ENCODE measurements at regions not wholly inside any gene's neighbourhood (a gene's known extent, or its start where the extent isn't known, plus 50 kb on each side); places are given as distances from the start of the nearest gene placed in this dataset.

GRCh38 chr13:82661126-82661525 is 1221.1 kb downstream of the SLITRK1 start:
- FAIRE-seq: no peak

GRCh38 chr13:82658811-82659210 is 1223.5 kb downstream of the SLITRK1 start:
- FAIRE-seq: no peak

- no peak for FAIRE-seq
These were observed 1224.8 kb downstream of the SLITRK1 start for GRCh38 chr13:82657471-82657870.

- no peak for FAIRE-seq
These were observed 1227.1 kb downstream of the SLITRK1 start for GRCh38 chr13:82654861-82655855.

GRCh38 chr13:82654143-82654542 is 1228.1 kb downstream of the SLITRK1 start:
- no peak for FAIRE-seq

- no peak for FAIRE-seq
These were observed 1234.7 kb downstream of the SLITRK1 start for GRCh38 chr13:82647540-82647939.

- FAIRE-seq: no peak
These were observed 1246.2 kb downstream of the SLITRK1 start for GRCh38 chr13:82636119-82636518.

GRCh38 chr13:82634946-82635345 is 1247.3 kb downstream of the SLITRK1 start:
- FAIRE-seq: no peak

GRCh38 chr13:82627183-82627582 is 1255.1 kb downstream of the SLITRK1 start:
- FAIRE-seq: no peak

- FAIRE-seq: no peak
These were observed 1256.6 kb downstream of the SLITRK1 start for GRCh38 chr13:82625717-82626116.

- no peak for FAIRE-seq
These were observed 1267.2 kb downstream of the SLITRK1 start for GRCh38 chr13:82615043-82615442.

- no peak for FAIRE-seq
These were observed 1268.2 kb downstream of the SLITRK1 start for GRCh38 chr13:82614086-82614485.

- FAIRE-seq: no peak
These were observed 1276.3 kb downstream of the SLITRK1 start for GRCh38 chr13:82606008-82606407.

- FAIRE-seq: no peak
These were observed 1284.5 kb downstream of the SLITRK1 start for GRCh38 chr13:82597747-82598146.

GRCh38 chr13:82593239-82593638 is 1289.0 kb downstream of the SLITRK1 start:
- no peak for FAIRE-seq

GRCh38 chr13:82571653-82572052 is 1310.6 kb downstream of the SLITRK1 start:
- FAIRE-seq: no peak

GRCh38 chr13:82569581-82569980 is 1312.7 kb downstream of the SLITRK1 start:
- no peak for FAIRE-seq

GRCh38 chr13:82566864-82567263 is 1315.4 kb downstream of the SLITRK1 start:
- FAIRE-seq: no peak

GRCh38 chr13:82565201-82565600 is 1317.1 kb downstream of the SLITRK1 start:
- no peak for FAIRE-seq

- no peak for FAIRE-seq
These were observed 1321.4 kb downstream of the SLITRK1 start for GRCh38 chr13:82560889-82561288.

GRCh38 chr13:82522872-82523271 is 1359.4 kb downstream of the SLITRK1 start:
- FAIRE-seq: no peak

- no peak for FAIRE-seq
These were observed 1375.4 kb downstream of the SLITRK1 start for GRCh38 chr13:82506805-82507414.

- FAIRE-seq: no peak
These were observed 1380.4 kb downstream of the SLITRK1 start for GRCh38 chr13:82501834-82502233.

GRCh38 chr13:82480415-82480814 is 1401.9 kb downstream of the SLITRK1 start:
- FAIRE-seq: no peak

Data from islet of Langerhans (tissue), 1 donor.